Fibroblast of pulmonary artery (primary cell): ENCODE measurements at regions not wholly inside any gene's neighbourhood (a gene's known extent, or its start where the extent isn't known, plus 50 kb on each side); places are given as distances from the start of the nearest gene placed in this dataset.
A peak's percentile ranks its signal among the peaks of the same experiment; 100 is the strongest.

ENCODE experiments used
- DNase-seq: peaks from one replicate; pipeline ENCODE4 v3.0.0-alpha.2; 2010; ENCODE audit warnings: low read depth
- H3K4me3 ChIP-seq: replicated peaks from 2 replicates; pipeline ENCODE4 v1.5.1; 2011; ENCODE audit warnings: low read depth, mild to moderate bottlenecking, control low read depth, low read length, moderate library complexity
- TF ChIP-seq, protein P1 (sequence below): IDR thresholded peaks from 2 replicates; pipeline ENCODE4 v1.5.1; 2011; ENCODE audit warnings: mild to moderate bottlenecking, control low read depth, low read length, inconsistent platforms; ENCODE audit errors: missing control alignments

DNA sequence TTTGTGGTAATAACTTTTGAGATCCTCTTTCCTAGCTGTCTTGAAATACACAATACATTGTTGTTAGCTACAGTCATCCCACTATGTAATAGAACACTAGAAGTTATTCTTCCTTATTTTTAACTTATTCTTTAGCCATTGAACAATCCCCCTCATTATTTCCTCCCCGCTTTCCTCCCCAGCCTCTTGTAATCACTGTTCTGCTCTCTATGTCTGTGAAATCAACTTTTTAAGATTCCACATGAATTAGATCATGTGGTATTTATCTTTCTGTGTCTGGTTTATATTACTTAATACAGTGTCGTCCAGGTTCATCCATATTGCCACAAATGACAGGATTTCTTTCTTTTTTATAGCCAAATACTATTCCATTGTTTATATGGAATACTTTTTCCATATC lies 72.9 kb downstream of the SLC10A2 start:
- no peak for DNase-seq
- H3K4me3 ChIP-seq: no peak overlapping the region
- TF ChIP-seq, protein P1, sequence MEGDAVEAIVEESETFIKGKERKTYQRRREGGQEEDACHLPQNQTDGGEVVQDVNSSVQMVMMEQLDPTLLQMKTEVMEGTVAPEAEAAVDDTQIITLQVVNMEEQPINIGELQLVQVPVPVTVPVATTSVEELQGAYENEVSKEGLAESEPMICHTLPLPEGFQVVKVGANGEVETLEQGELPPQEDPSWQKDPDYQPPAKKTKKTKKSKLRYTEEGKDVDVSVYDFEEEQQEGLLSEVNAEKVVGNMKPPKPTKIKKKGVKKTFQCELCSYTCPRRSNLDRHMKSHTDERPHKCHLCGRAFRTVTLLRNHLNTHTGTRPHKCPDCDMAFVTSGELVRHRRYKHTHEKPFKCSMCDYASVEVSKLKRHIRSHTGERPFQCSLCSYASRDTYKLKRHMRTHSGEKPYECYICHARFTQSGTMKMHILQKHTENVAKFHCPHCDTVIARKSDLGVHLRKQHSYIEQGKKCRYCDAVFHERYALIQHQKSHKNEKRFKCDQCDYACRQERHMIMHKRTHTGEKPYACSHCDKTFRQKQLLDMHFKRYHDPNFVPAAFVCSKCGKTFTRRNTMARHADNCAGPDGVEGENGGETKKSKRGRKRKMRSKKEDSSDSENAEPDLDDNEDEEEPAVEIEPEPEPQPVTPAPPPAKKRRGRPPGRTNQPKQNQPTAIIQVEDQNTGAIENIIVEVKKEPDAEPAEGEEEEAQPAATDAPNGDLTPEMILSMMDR: no peak

DNA sequence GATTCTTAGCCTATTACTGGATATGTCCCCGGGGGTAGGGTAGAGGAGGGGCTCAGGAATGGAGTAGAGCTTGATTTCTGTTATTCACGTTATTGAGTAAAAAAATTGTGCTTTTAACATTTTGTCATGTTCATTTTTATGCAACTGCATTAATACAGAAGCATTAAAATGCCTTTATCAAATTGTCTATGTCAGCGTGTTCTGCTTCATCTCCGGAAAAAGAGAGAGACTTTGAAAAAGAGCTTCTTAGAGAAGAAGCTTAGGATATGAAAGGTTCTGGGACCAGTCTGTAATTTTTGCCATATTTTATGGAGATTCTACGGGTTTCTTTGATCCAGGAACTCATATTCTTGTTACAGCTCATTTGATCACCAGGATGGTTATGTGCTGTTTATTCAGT lies 82.0 kb downstream of the SLC10A2 start:
- H3K4me3 ChIP-seq: no peak overlapping the region
- TF ChIP-seq, protein P1: no peak
- no peak for DNase-seq

DNA sequence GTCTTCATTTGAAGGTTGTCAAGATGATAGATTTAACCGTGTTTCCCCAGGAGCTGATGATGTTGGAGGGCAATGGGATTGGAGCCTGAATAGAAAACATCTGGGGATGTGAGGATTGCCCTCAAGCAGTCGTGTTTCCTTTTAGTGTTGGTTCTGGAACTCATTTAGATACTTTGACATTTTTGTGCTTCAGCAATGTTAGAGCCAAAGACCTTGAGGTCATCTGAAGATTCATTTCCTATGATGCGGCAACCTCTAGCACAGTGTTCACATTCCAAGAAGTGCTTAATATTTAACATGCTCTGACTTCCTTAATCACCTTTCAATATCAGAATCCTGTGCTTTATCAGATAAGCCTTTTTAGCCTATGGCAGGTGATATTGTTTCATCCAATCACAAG lies 82.7 kb downstream of the SLC10A2 start:
- TF ChIP-seq, protein P1: no peak
- no peak overlapping the region for H3K4me3 ChIP-seq
- DNase-seq: no peak

DNA sequence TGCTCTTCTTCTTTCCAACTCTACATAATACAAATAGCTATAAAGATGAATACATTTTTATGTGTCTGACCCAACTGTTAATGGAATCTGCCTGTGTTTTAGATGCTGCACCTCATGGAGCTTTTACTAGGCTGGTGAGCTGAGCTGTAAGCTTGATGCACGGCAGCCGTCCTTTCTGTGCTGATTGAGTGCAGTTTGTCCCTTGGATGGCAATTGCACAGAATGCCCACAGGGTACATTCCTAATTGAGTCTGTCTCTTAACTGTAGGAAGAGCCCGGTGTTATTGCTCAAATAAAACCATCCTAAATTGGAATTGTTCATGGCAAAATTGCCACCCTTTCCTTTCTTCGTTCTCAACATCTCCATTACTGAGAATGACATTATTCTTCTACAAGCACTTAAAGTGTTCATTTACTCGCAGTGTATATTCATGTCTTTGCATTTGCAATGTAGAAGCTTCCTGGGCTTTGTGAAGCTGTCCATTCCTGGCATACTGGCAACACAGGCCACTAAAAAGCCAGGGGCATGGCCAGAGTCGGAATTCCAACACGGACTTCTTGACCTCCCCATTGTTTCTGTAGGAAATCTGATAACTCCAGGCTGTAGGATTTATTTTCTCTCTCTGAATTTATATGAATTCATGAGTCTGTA lies 85.8 kb downstream of the SLC10A2 start:
- no peak for DNase-seq
- TF ChIP-seq, protein P1: no peak

DNA sequence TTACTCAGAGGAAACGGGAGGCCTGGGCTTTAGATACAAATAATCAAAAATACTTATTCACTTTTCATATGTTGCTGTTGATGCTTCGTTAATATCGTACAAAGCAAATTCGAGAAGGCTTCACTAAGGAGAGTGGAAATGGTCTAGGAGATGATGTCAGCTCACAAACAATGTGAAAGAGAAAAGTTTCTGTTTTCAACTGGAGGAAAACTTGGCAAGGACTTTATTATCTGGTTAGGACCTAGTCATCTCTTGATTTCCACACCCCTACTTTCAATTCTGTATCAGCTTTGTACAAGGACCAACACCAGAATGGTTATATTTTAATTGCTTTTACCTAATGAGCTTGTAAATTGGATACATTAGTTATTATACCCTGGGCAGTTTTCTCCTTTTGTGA lies 88.0 kb downstream of the SLC10A2 start:
- TF ChIP-seq, protein P1: no peak
- DNase-seq: peak; percentile 36
- peak overlapping the region; percentile 48 for H3K4me3 ChIP-seq

More for the DNA sequence above, 85.8 kb downstream of the SLC10A2 start:
- H3K4me3 ChIP-seq: no peak overlapping the region

DNA sequence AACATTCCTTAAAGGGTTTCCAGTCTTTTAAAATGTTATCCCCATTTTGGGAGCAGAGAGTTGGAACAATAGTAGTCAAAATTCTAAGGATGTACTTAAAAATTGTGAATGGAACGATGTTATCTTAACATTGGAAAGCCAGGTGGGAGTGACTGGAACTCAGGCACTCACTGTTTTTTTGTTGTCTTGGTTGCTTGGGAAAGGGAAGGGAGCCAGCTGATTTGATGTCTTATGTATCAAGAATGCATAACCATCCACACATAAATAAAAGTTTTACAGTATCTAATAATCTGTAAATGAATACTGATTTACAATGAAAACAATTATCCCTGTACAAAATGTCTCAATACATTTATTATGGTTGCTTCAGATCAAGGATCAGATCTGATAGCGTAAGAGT lies 88.7 kb downstream of the SLC10A2 start:
- peak overlapping the region; percentile 48 for H3K4me3 ChIP-seq
- TF ChIP-seq, protein P1: no peak
- peak; percentile 11 for DNase-seq
